ENCODE measurements at regions not wholly inside any gene's neighbourhood (a gene's known extent, or its start where the extent isn't known, plus 50 kb on each side); places are given as distances from the start of the nearest gene placed in this dataset.

GRCh38 chr2:2399396-2399795 lies 68.3 kb upstream of the MYT1L start:
- no peak overlapping the region for H3K23ac ChIP-seq (ENCODE audit: insufficient read length)
- CTCF ChIA-PET (ENCODE audit: partially characterized antibody): no interaction called here
- H4K91ac ChIP-seq (replicated peaks; ENCODE audit: insufficient read length, low read length): no peak overlapping the region
- H3K56ac ChIP-seq (replicated peaks; ENCODE audit: insufficient read length, low read depth, low read length): no peak overlapping the region
- no peak overlapping the region for H2BK12ac ChIP-seq (ENCODE audit: low read depth, low read length)
- no peak overlapping the region for H2AFZ ChIP-seq (ENCODE audit: low read length)
- POLR2A ChIA-PET (ENCODE audit: partially characterized antibody): no interaction called here
- H3K79me1 ChIP-seq (ENCODE audit: low read depth, low read length): no peaks in the 10 kb centered on the region
- no peaks in the 10 kb centered on the region for H3K23me2 ChIP-seq (ENCODE audit: low read depth, low read length)
- H4K5ac ChIP-seq (ENCODE audit: insufficient read length, low read depth, low read length): no peak overlapping the region
- 89% methylated on average over 8 of the region's 8 CpGs; no CpG with 5 or more reads in 1 of the 2 experiments for WGBS, 2 experiments (ENCODE audit: extremely low coverage in 1 of 2, insufficient coverage in 1 of 2, insufficient read length in 1 of 2, insufficient replicate concordance in 2 of 2, low coverage in 1 of 2, low lambda C conversion rate in 2 of 2, missing lambda C conversion rate in 1 of 2)
- H3K27me3 ChIP-seq (replicated peaks in 1 of 4; ENCODE audit: control insufficient read depth in 3 of 4, extremely low read depth in 1 of 4, insufficient read depth in 3 of 4, low read length in 3 of 4): no peaks in the 10 kb centered on the region
- DNase-seq (ENCODE audit: low read depth in 1 of 2, low spot score in 2 of 2): no peak
- H3K4me3 ChIP-seq (ENCODE audit: extremely low read depth in 1 of 4, insufficient read depth in 2 of 4, low read depth in 3 of 4, low read length in 4 of 4): no peak overlapping the region
- no peaks in the 10 kb centered on the region; a peak in 1 of 7 replicates for H3K4me1 ChIP-seq (replicated peaks in 1 of 4; ENCODE audit: control insufficient read depth in 3 of 4, insufficient read depth in 4 of 4, low read length in 3 of 4)
- no peak overlapping the region for H3K4ac ChIP-seq (replicated peaks; ENCODE audit: insufficient read length, low read depth, low read length)
- no peak overlapping the region for H3K27ac ChIP-seq (ENCODE audit: low read depth, low read length)
- H2BK5ac ChIP-seq (ENCODE audit: low read depth, low read length): no peak overlapping the region
- no peak overlapping the region for H3K18ac ChIP-seq (ENCODE audit: extremely low read depth, low read length)
- H2AK5ac ChIP-seq (ENCODE audit: low read depth, low read length): no peak overlapping the region
- no peaks in the 10 kb centered on the region for H3K79me2 ChIP-seq (ENCODE audit: control insufficient read depth in 1 of 2, insufficient read depth in 2 of 2, low read length in 2 of 2)
- no peak overlapping the region for H3K4me2 ChIP-seq (ENCODE audit: insufficient read depth in 1 of 2, low read depth in 2 of 2, low read length in 2 of 2)
- no peak overlapping the region for H3K9ac ChIP-seq (replicated peaks in 1 of 4; ENCODE audit: extremely low read depth in 1 of 4, low read depth in 3 of 4, low read length in 3 of 4)
- FAIRE-seq: no peak
- no peak overlapping the region for H2BK20ac ChIP-seq (ENCODE audit: low read length)
- H4K8ac ChIP-seq (ENCODE audit: extremely low read depth, insufficient read depth, low read length): no peak overlapping the region
- no peaks in the 10 kb centered on the region for H3K36me3 ChIP-seq (ENCODE audit: control insufficient read depth in 2 of 4, insufficient read depth in 4 of 4, low read length in 3 of 4)
- no peaks in the 10 kb centered on the region for H4K20me1 ChIP-seq (replicated peaks in 1 of 2; ENCODE audit: control insufficient read depth in 1 of 2, insufficient read depth in 2 of 2, low read length in 2 of 2)
- H3K14ac ChIP-seq (ENCODE audit: insufficient read length): no peak overlapping the region
- no peaks in the 10 kb centered on the region for H3K9me3 ChIP-seq (ENCODE audit: insufficient read depth in 2 of 2, low read depth in 1 of 2, low read length in 1 of 2)
- no peak overlapping the region for H2BK120ac ChIP-seq (replicated peaks; ENCODE audit: low read depth, low read length)
- H2BK15ac ChIP-seq (ENCODE audit: low read length): no peak overlapping the region
- TF ChIP-seq EGR1 (IDR thresholded peaks at IDR 0.05; ENCODE audit: borderline replicate concordance, low read depth, low read length) (no peak), USF2 (IDR thresholded peaks at IDR 0.05; ENCODE audit: low read length) (no peak)

All from H1 (cell line).